ENCODE measurements at regions not wholly inside any gene's neighbourhood (a gene's known extent, or its start where the extent isn't known, plus 50 kb on each side); places are given as distances from the start of the nearest gene placed in this dataset.

DNA sequence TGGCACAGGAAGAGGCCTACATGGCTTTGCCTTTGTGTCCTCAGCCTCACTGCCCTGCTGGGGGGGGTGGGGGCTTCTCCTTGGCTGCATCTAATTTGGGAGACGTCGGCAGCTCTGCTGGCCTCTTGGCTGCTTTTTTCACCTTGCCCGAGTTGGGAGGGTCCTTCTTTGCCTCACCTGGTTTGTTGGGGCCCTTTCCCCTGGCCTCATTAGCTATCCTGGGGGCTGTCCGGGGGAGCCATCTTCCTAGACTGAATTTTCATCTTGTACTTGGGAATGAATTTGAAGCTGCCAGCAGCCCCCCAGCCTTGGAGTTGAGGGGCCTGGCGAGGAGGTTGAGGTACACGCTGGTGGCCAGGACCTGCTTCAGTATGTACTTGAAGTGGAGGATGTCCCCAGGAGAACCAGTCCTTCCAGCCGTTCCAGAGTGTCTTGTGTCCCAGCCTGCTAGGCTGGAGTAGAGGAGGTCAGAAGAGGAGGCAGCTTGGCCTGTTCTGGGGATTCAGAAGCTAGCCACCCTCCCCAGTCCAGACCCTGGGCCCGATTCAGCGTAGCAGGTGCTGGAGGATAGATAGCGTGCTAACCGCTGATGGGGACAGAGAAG lies 70.7 kb upstream of the VASH1 start:
- TF ChIP-seq EZH2phosphoT487 (IDR thresholded peaks at IDR 0.05; ENCODE audit: insufficient read depth, low read depth) (no peak), EZH2 (IDR thresholded peaks at IDR 0.05; ENCODE audit: insufficient read depth, poor library complexity, severe bottlenecking) (no peak)
- no peaks in the 10 kb centered on the region for H4K20me1 ChIP-seq (ENCODE audit: insufficient read depth)
- H3K27ac ChIP-seq: no peak overlapping the region
- H3K9ac ChIP-seq: no peak overlapping the region
- H3K9me2 ChIP-seq (ENCODE audit: insufficient read depth): no peaks in the 10 kb centered on the region
- no peaks in the 10 kb centered on the region for H3K9me3 ChIP-seq (ENCODE audit: low read depth)
- no peak overlapping the region for H2AFZ ChIP-seq
- no peak for DNase-seq
- H3F3A ChIP-seq (ENCODE audit: insufficient read depth): no peaks in the 10 kb centered on the region
- H3K4me3 ChIP-seq: no peak overlapping the region
- in situ Hi-C loops (cut with MboI): no loop called here
- H3K79me2 ChIP-seq (ENCODE audit: insufficient read depth): no peaks in the 10 kb centered on the region
- no peaks in the 10 kb centered on the region for H3K27me3 ChIP-seq (replicated peaks; ENCODE audit: insufficient read depth)
- H3K4me2 ChIP-seq (ENCODE audit: unreplicated experiment): no peak overlapping the region
- 63 to 64% methylated on average over 11 of the region's 11 CpGs for WGBS, 2 experiments (ENCODE audit: low coverage in 1 of 2, low lambda C conversion rate in 2 of 2, missing lambda C conversion rate in 2 of 2)
- no peaks in the 10 kb centered on the region for H3K4me1 ChIP-seq (ENCODE audit: insufficient read depth)
- H3K36me3 ChIP-seq (ENCODE audit: low read depth): no peaks in the 10 kb centered on the region

DNA sequence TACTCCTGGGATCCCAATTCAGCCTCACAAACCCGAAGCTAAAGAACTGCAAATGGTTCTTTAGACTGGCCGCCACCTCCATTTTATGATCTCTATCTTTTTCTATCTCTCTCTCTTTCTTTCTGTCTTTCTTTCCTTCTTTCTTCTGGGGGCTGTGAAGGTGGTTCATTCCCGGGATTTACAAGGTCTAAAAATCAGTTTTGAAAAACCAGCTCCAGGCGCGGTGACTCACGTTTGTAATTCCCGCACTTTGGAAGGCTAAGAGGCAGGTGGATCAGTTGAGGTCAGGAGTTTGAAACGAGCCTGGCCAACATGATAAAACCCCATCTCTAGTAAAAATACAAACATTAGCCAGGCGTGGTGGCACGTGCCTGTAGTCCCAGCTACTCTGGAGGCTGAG lies 67.2 kb upstream of the VASH1 start:
- 38% methylated on average over 10 of the region's 10 CpGs for WGBS, 2 experiments (ENCODE audit: low coverage in 1 of 2, low lambda C conversion rate in 2 of 2, missing lambda C conversion rate in 2 of 2)
- Histone ChIP-seq H3K9ac (no peak overlapping the region), H3K36me3 (ENCODE audit: low read depth) (no peaks in the 10 kb centered on the region), H2AFZ (no peak overlapping the region), H3K4me3 (no peak overlapping the region), H3K9me3 (ENCODE audit: low read depth) (no peaks in the 10 kb centered on the region), H3K4me2 (ENCODE audit: unreplicated experiment) (no peak overlapping the region), H3K4me1 (ENCODE audit: insufficient read depth) (no peaks in the 10 kb centered on the region), H3K27me3 (replicated peaks; ENCODE audit: insufficient read depth) (0 out of 2 replicates have a peak, but pooled peaks cover 3% of the 10 kb centered on the region), H3K79me2 (ENCODE audit: insufficient read depth) (no peaks in the 10 kb centered on the region), H3K9me2 (ENCODE audit: insufficient read depth) (no peaks in the 10 kb centered on the region), H4K20me1 (ENCODE audit: insufficient read depth) (no peaks in the 10 kb centered on the region), H3F3A (ENCODE audit: insufficient read depth) (no peaks in the 10 kb centered on the region), H3K27ac (no peak overlapping the region)
- no peak for DNase-seq
- TF ChIP-seq EZH2phosphoT487 (IDR thresholded peaks at IDR 0.05; ENCODE audit: insufficient read depth, low read depth) (no peak), EZH2 (IDR thresholded peaks at IDR 0.05; ENCODE audit: insufficient read depth, poor library complexity, severe bottlenecking) (no peak)
- in situ Hi-C loops (cut with MboI): no loop called here

DNA sequence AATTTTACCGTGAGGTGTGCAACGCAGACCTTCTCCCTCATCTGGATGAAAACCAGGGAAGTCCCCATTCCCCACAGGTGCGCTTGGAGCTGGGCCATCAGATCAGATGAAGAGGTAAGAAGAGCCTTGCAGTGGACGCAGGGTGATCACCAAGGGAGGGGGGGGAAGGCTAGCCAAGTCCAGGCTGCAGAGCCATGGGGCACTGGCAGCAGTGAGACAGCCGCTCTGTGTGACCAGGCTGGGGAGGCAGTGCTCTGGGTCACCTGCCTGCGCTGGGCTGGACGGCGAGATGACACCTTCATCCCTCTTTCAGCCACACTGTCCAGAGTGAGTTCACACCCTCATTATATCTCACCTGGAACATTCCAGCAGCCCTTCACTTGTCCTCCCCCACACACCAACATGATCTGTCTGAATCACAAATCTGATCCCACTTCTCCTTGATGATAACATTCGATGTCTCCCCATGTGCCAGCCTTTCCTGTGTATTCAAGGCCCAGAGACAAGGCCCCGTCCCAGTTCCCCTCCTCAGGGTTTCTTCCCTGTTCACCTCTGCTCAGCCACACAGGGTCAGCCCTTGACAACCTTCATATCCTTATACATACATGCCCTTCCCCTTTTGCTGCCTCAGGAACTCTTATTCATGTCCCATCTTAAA lies 65.9 kb upstream of the VASH1 start:
- Histone ChIP-seq H3K9ac (no peak overlapping the region), H3K36me3 (ENCODE audit: low read depth) (no peaks in the 10 kb centered on the region), H2AFZ (no peak overlapping the region), H3K4me3 (no peak overlapping the region), H3F3A (ENCODE audit: insufficient read depth) (no peaks in the 10 kb centered on the region), H3K9me2 (ENCODE audit: insufficient read depth) (no peaks in the 10 kb centered on the region), H4K20me1 (ENCODE audit: insufficient read depth) (no peaks in the 10 kb centered on the region), H3K4me2 (ENCODE audit: unreplicated experiment) (no peak overlapping the region), H3K27ac (no peak overlapping the region), H3K9me3 (ENCODE audit: low read depth) (no peaks in the 10 kb centered on the region), H3K27me3 (replicated peaks; ENCODE audit: insufficient read depth) (0 out of 2 replicates have a peak, but pooled peaks cover 6% of the 10 kb centered on the region), H3K79me2 (ENCODE audit: insufficient read depth) (no peaks in the 10 kb centered on the region), H3K4me1 (ENCODE audit: insufficient read depth) (no peaks in the 10 kb centered on the region)
- 61 to 65% methylated on average over 10 of the region's 10 CpGs for WGBS, 2 experiments (ENCODE audit: low coverage in 1 of 2, low lambda C conversion rate in 2 of 2, missing lambda C conversion rate in 2 of 2)
- DNase-seq: no peak
- TF ChIP-seq EZH2phosphoT487 (IDR thresholded peaks at IDR 0.05; ENCODE audit: insufficient read depth, low read depth) (no peak), EZH2 (IDR thresholded peaks at IDR 0.05; ENCODE audit: insufficient read depth, poor library complexity, severe bottlenecking) (no peak)
- in situ Hi-C loops (cut with MboI): no loop called here

DNA sequence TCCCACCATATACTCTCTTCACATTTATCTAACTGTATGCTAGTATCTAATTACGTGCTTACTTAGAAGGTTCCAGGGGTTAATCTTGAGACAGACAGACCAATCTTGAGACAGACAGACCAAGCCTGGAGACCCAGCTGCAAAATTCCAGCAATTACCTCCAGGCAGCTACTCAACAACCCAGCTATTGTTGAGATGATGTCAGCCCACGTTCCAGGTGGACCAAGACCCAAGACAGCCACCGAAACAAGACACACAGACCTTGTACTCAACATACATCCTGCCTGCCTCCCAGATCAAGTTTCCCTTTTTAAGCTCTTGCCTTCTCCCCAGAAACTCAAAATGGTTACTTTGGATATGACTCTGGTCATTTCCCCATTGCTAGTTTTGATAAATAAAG lies 64.9 kb upstream of the VASH1 start:
- 0 out of 2 replicates have a peak, but pooled peaks cover 6% of the 10 kb centered on the region for H3K27me3 ChIP-seq (replicated peaks; ENCODE audit: insufficient read depth)
- H3K27ac ChIP-seq: no peak overlapping the region
- H4K20me1 ChIP-seq (ENCODE audit: insufficient read depth): no peaks in the 10 kb centered on the region
- H3K4me3 ChIP-seq: no peak overlapping the region
- 36 to 43% methylated on average over 3 of the region's 3 CpGs for WGBS, 2 experiments (ENCODE audit: low coverage in 1 of 2, low lambda C conversion rate in 2 of 2, missing lambda C conversion rate in 2 of 2)
- H3K4me2 ChIP-seq (ENCODE audit: unreplicated experiment): no peak overlapping the region
- DNase-seq: no peak
- H2AFZ ChIP-seq: no peak overlapping the region
- H3K9ac ChIP-seq: no peak overlapping the region
- H3K9me2 ChIP-seq (ENCODE audit: insufficient read depth): no peaks in the 10 kb centered on the region
- no peaks in the 10 kb centered on the region for H3F3A ChIP-seq (ENCODE audit: insufficient read depth)
- no peaks in the 10 kb centered on the region for H3K4me1 ChIP-seq (ENCODE audit: insufficient read depth)
- no peaks in the 10 kb centered on the region for H3K79me2 ChIP-seq (ENCODE audit: insufficient read depth)
- H3K36me3 ChIP-seq (ENCODE audit: low read depth): no peaks in the 10 kb centered on the region
- TF ChIP-seq EZH2phosphoT487 (IDR thresholded peaks at IDR 0.05; ENCODE audit: insufficient read depth, low read depth) (no peak), EZH2 (IDR thresholded peaks at IDR 0.05; ENCODE audit: insufficient read depth, poor library complexity, severe bottlenecking) (no peak)
- H3K9me3 ChIP-seq (ENCODE audit: low read depth): no peaks in the 10 kb centered on the region
- in situ Hi-C loops (cut with MboI): no loop called here

All from GM23248 (cell line).